CD4-positive, CD25-positive, alpha-beta regulatory T cell (primary cell): ENCODE measurements at regions not wholly inside any gene's neighbourhood (a gene's known extent, or its start where the extent isn't known, plus 50 kb on each side); places are given as distances from the start of the nearest gene placed in this dataset.

ENCODE experiments used
- ATAC-seq, 2 donors: fragments of 150-1000 bp; cut with Tn5 transposase; one replicate each; pipeline ENCODE4 v1.10.0; 2021; ENCODE audit warnings: low read depth in 2 of 2, moderate number of reproducible peaks in 2 of 2, moderate library complexity in 1 of 2
- DNase-seq, 3 donors: peaks; one replicate each; pipeline versions ENCODE4 v3.0.0 to v3.0.0-alpha.2; 2012 to 2022; ENCODE audit warnings: mixed read lengths in 1 of 3
- H3K27ac ChIP-seq: one replicate; pipeline ENCODE4 v1.7.0; 2013; ENCODE audit warnings: mild to moderate bottlenecking, low read length; ENCODE audit not compliant: insufficient read depth, poor library complexity, severe bottlenecking
- H3K27me3 ChIP-seq: one replicate; pipeline ENCODE4 v1.7.0; 2013; ENCODE audit warnings: low read length; ENCODE audit not compliant: control insufficient read depth, insufficient read depth
- H3K36me3 ChIP-seq: one replicate; pipeline ENCODE4 v1.7.0; 2013; ENCODE audit warnings: mild to moderate bottlenecking, low read length, moderate library complexity; ENCODE audit not compliant: control insufficient read depth, insufficient read depth
- H3K4me1 ChIP-seq: 2 replicates; pipeline ENCODE4 v1.7.0; 2013; ENCODE audit warnings: mild to moderate bottlenecking, low read length; ENCODE audit not compliant: insufficient read depth, control insufficient read depth, poor library complexity, severe bottlenecking
- H3K4me3 ChIP-seq: one replicate; pipeline ENCODE4 v1.7.0; 2013; ENCODE audit warnings: low read depth, mild to moderate bottlenecking, low read length, moderate library complexity
- H3K9me3 ChIP-seq, 2 experiments: 1 replicate in 1 of 2; 2 replicates in 1 of 2; pipeline ENCODE4 v1.7.0; 2013; ENCODE audit warnings: low read length in 2 of 2, mild to moderate bottlenecking in 1 of 2, moderate library complexity in 1 of 2; ENCODE audit not compliant: control insufficient read depth in 2 of 2
- H3K27ac Mint-ChIP-seq, 3 donors: one replicate each; pipeline ENCODE4 v1.8.0; 2020 to 2022; ENCODE audit warnings: mild to moderate bottlenecking in 3 of 3, mixed read lengths in 3 of 3, moderate library complexity in 2 of 3
- H3K27me3 Mint-ChIP-seq: one replicate; pipeline ENCODE4 v1.8.0; 2022; ENCODE audit warnings: mild to moderate bottlenecking, mixed read lengths
- H3K36me3 Mint-ChIP-seq: one replicate; pipeline ENCODE4 v1.8.0; 2020; ENCODE audit warnings: mixed read lengths
- H3K4me1 Mint-ChIP-seq, 4 donors: one replicate each; pipeline ENCODE4 v1.8.0; 2020 to 2022; ENCODE audit warnings: mixed read lengths in 4 of 4, mild to moderate bottlenecking in 1 of 4
- H3K4me3 Mint-ChIP-seq, 4 donors: one replicate each; pipeline ENCODE4 v1.8.0; 2020 to 2022; ENCODE audit warnings: mild to moderate bottlenecking in 4 of 4, mixed read lengths in 4 of 4, moderate library complexity in 3 of 4
- H3K9me3 Mint-ChIP-seq, 7 donors: one replicate each; pipeline ENCODE4 v1.8.0; 2020 to 2022; ENCODE audit warnings: mixed read lengths in 7 of 7, mild to moderate bottlenecking in 3 of 7, moderate library complexity in 2 of 7

- no peak overlapping the region for H3K4me3 Mint-ChIP-seq
- ATAC-seq (no peak), DNase-seq (peak in 1 of 3 donors; percentile 4)
- Histone ChIP-seq H3K9me3 (no peaks in the 10 kb centered on the region), H3K27me3 (peaks cover 6% of the 10 kb centered on the region), H3K27ac (no peak overlapping the region), H3K36me3 (no peaks in the 10 kb centered on the region), H3K4me3 (no peak overlapping the region), H3K4me1 (no peaks in the 10 kb centered on the region)
- no peak overlapping the region for H3K27ac Mint-ChIP-seq
- peaks cover 0 to 6% (median 0%) of the 10 kb centered on the region in 7 donors for H3K9me3 Mint-ChIP-seq
- H3K36me3 Mint-ChIP-seq, result no peaks in the 10 kb centered on the region
- peaks cover 0 to 17% (median 10%) of the 10 kb centered on the region in 4 donors for H3K4me1 Mint-ChIP-seq
- H3K27me3 Mint-ChIP-seq, result peaks cover 18% of the 10 kb centered on the region
Observed at GRCh38 chr13:44088991-44089413, 209.3 kb downstream of the LACC1 start.

- Histone ChIP-seq H3K27me3 (peaks cover 6% of the 10 kb centered on the region), H3K4me3 (no peak overlapping the region), H3K36me3 (no peaks in the 10 kb centered on the region), H3K27ac (no peak overlapping the region), H3K9me3 (no peaks in the 10 kb centered on the region), H3K4me1 (no peaks in the 10 kb centered on the region)
- no peak for DNase-seq
- H3K4me1 Mint-ChIP-seq, result peaks cover 0 to 17% (median 10%) of the 10 kb centered on the region in 4 donors
- no peak for ATAC-seq
- H3K27ac Mint-ChIP-seq, result no peak overlapping the region
- peaks cover 0 to 7% (median 0%) of the 10 kb centered on the region in 7 donors for H3K9me3 Mint-ChIP-seq
- H3K36me3 Mint-ChIP-seq, result no peaks in the 10 kb centered on the region
- peaks cover 18% of the 10 kb centered on the region for H3K27me3 Mint-ChIP-seq
- no peak overlapping the region for H3K4me3 Mint-ChIP-seq
Observed at GRCh38 chr13:44089452-44089851, 209.7 kb downstream of the LACC1 start.

- H3K4me1 ChIP-seq, result no peaks in the 10 kb centered on the region
- Mint-ChIP-seq H3K36me3 (no peaks in the 10 kb centered on the region), H3K27me3 (peaks cover 26% of the 10 kb centered on the region), H3K4me1 (peaks cover 0 to 17% (median 10%) of the 10 kb centered on the region in 4 donors), H3K4me3 (no peak overlapping the region), H3K9me3 (peaks cover 0 to 7% (median 0%) of the 10 kb centered on the region in 7 donors), H3K27ac (no peak overlapping the region)
- H3K9me3 ChIP-seq, result no peaks in the 10 kb centered on the region
- DNase-seq (no peak), ATAC-seq (no peak)
- peaks cover 4% of the 10 kb centered on the region for H3K27me3 ChIP-seq
- no peak overlapping the region for H3K27ac ChIP-seq
- H3K36me3 ChIP-seq, result no peaks in the 10 kb centered on the region
- no peak overlapping the region for H3K4me3 ChIP-seq
Observed at GRCh38 chr13:44092078-44092970, 212.6 kb downstream of the LACC1 start.

- DNase-seq (no peak), ATAC-seq (no peak)
- Histone ChIP-seq H3K4me3 (no peak overlapping the region), H3K4me1 (no peaks in the 10 kb centered on the region), H3K9me3 (no peaks in the 10 kb centered on the region), H3K36me3 (no peaks in the 10 kb centered on the region), H3K27ac (no peak overlapping the region), H3K27me3 (peaks cover 2% of the 10 kb centered on the region)
- Mint-ChIP-seq H3K27me3 (peaks cover 22% of the 10 kb centered on the region), H3K27ac (no peak overlapping the region), H3K36me3 (no peaks in the 10 kb centered on the region), H3K4me1 (peaks cover 0 to 10% (median 7%) of the 10 kb centered on the region in 4 donors), H3K4me3 (no peak overlapping the region), H3K9me3 (peaks cover 0 to 7% (median 0%) of the 10 kb centered on the region in 7 donors)
Observed at GRCh38 chr13:44093607-44094564, 214.2 kb downstream of the LACC1 start.

GRCh38 chr13:44096901-44097300 lies 217.2 kb downstream of the LACC1 start:
- DNase-seq (no peak), ATAC-seq (no peak)
- Mint-ChIP-seq H3K27me3 (peaks cover 25% of the 10 kb centered on the region), H3K27ac (no peak overlapping the region), H3K36me3 (no peaks in the 10 kb centered on the region), H3K4me3 (no peak overlapping the region), H3K9me3 (peaks cover 0 to 7% (median 4%) of the 10 kb centered on the region in 7 donors), H3K4me1 (peaks cover 0 to 2% (median 0%) of the 10 kb centered on the region in 4 donors)
- Histone ChIP-seq H3K27me3 (peaks cover 2% of the 10 kb centered on the region), H3K36me3 (no peaks in the 10 kb centered on the region), H3K4me3 (no peak overlapping the region), H3K9me3 (peaks cover 0 to 2% of the 10 kb centered on the region in 2 experiments), H3K4me1 (no peaks in the 10 kb centered on the region), H3K27ac (no peak overlapping the region)

GRCh38 chr13:44098559-44098958 lies 218.9 kb downstream of the LACC1 start:
- Mint-ChIP-seq H3K4me1 (no peaks in the 10 kb centered on the region), H3K36me3 (no peaks in the 10 kb centered on the region), H3K27ac (no peak overlapping the region), H3K9me3 (peaks cover 0 to 9% (median 4%) of the 10 kb centered on the region in 7 donors), H3K4me3 (no peak overlapping the region), H3K27me3 (peaks cover 28% of the 10 kb centered on the region)
- ATAC-seq (no peak), DNase-seq (no peak)
- peaks cover 0 to 4% of the 10 kb centered on the region in 2 experiments for H3K9me3 ChIP-seq
- H3K36me3 ChIP-seq, result no peaks in the 10 kb centered on the region
- no peaks in the 10 kb centered on the region for H3K4me1 ChIP-seq
- peaks cover 4% of the 10 kb centered on the region for H3K27me3 ChIP-seq
- H3K4me3 ChIP-seq, result no peak overlapping the region
- H3K27ac ChIP-seq, result no peak overlapping the region

- DNase-seq, result no peak
- no peaks in the 10 kb centered on the region for H3K36me3 ChIP-seq
- H3K9me3 Mint-ChIP-seq, result peaks cover 0 to 9% (median 4%) of the 10 kb centered on the region in 7 donors
- no peaks in the 10 kb centered on the region for H3K4me1 ChIP-seq
- peaks cover 30% of the 10 kb centered on the region for H3K27me3 Mint-ChIP-seq
- no peak overlapping the region for H3K27ac ChIP-seq
- peaks cover 4% of the 10 kb centered on the region for H3K27me3 ChIP-seq
- no peak overlapping the region for H3K4me3 Mint-ChIP-seq
- H3K4me1 Mint-ChIP-seq, result no peaks in the 10 kb centered on the region
- no peak for ATAC-seq
- H3K9me3 ChIP-seq, result peaks cover 0 to 4% of the 10 kb centered on the region in 2 experiments
- no peak overlapping the region for H3K4me3 ChIP-seq
- H3K27ac Mint-ChIP-seq, result no peak overlapping the region
- H3K36me3 Mint-ChIP-seq, result no peaks in the 10 kb centered on the region
Observed at GRCh38 chr13:44101347-44102083, 221.8 kb downstream of the LACC1 start.
